K562 (cell line): ENCODE measurements at regions not wholly inside any gene's neighbourhood (a gene's known extent, or its start where the extent isn't known, plus 50 kb on each side); places are given as distances from the start of the nearest gene placed in this dataset.

Experiments used
- CEBPZ ChIP-seq: fragments of 150-350 bp; IDR thresholded peaks from 2 replicates; pipeline ENCODE4 v1.6.1; 2014; ENCODE audit warnings: low read depth, mild to moderate bottlenecking, low read length, borderline replicate concordance
- CTCF ChIP-seq, 3 experiments: IDR thresholded peaks in 2 of 3; conservative IDR thresholded peaks in 1 of 3; 2 replicates each; pipeline ENCODE4 v1.5.1; 2011 to 2012; ENCODE audit warnings: low read length in 3 of 3, mild to moderate bottlenecking in 3 of 3, control low read depth in 2 of 3, improper control_type of control experiment in 1 of 3, inconsistent platforms in 1 of 3, low read depth in 1 of 3, mixed read lengths in 1 of 3, moderate library complexity in 1 of 3; ENCODE audit not compliant: insufficient read depth in 2 of 3
- FOS ChIP-seq: IDR thresholded peaks from 3 replicates; pipeline ENCODE4 v1.6.1; 2011; ENCODE audit not compliant: insufficient read length; ENCODE audit errors: extremely low read depth
- MAX ChIP-seq: sonication (generic); formaldehyde crosslinking; IDR thresholded peaks from 2 replicates; pipeline ENCODE4 v1.9.0; 2022; ENCODE audit warnings: mild to moderate bottlenecking, missing genetic modification reagents
- MEF2D ChIP-seq: conservative IDR thresholded peaks from 2 replicates; pipeline ENCODE4 v1.6.1; 2016; ENCODE audit warnings: low read depth, missing genetic modification characterization, missing compliant biosample characterization
- MNT ChIP-seq, 2 experiments: fragments of 450-650 bp; conservative IDR thresholded peaks; 2 replicates each; pipeline ENCODE4 v1.6.1; 2017; ENCODE audit warnings: mild to moderate bottlenecking in 2 of 2, moderate library complexity in 2 of 2
- PHB2 ChIP-seq: fragments of 450-650 bp; IDR thresholded peaks from 2 replicates; pipeline ENCODE4 v1.6.1; 2017; ENCODE audit warnings: low read depth
- RNF219 ChIP-seq: fragments of 250-450 bp; sonication (Bioruptor Pico); IDR thresholded peaks from 2 replicates; pipeline ENCODE4 v1.5.0; 2022; ENCODE audit warnings: mild to moderate bottlenecking
- SRSF1 ChIP-seq: fragments of 200-400 bp; formaldehyde crosslinking; IDR thresholded peaks from 2 replicates; pipeline ENCODE4 v1.6.1; 2017; ENCODE audit warnings: mild to moderate bottlenecking, low read depth, low read length, moderate library complexity
- UBTF ChIP-seq, 2 experiments: IDR thresholded peaks; 2 replicates each; pipeline ENCODE4 v1.6.1; 2012; ENCODE audit warnings: improper control_type of control experiment in 2 of 2, low read depth in 2 of 2, low read length in 2 of 2, borderline replicate concordance in 1 of 2
- ZNF212 ChIP-seq: fragments of 450-650 bp; formaldehyde crosslinking; IDR thresholded peaks from 2 replicates; pipeline ENCODE4 v1.4.0; 2020; ENCODE audit warnings: mild to moderate bottlenecking
- ZNF263 ChIP-seq: sonication (generic); formaldehyde crosslinking; IDR thresholded peaks from 2 replicates; pipeline ENCODE4 v1.8.0; 2022; ENCODE audit warnings: mild to moderate bottlenecking, missing genetic modification reagents, borderline replicate concordance
- ZSCAN32 ChIP-seq: fragments of 450-650 bp; formaldehyde crosslinking; IDR thresholded peaks from 2 replicates; pipeline ENCODE4 v1.4.0; 2020; ENCODE audit warnings: mild to moderate bottlenecking, moderate library complexity

GRCh38 chr14:78048120-78048519 lies 122.1 kb upstream of the NRXN3 start:
- TF ChIP-seq ZNF263, result no peak
- TF ChIP-seq ZSCAN32 (CRISPR knock-in tag), result no peak
- no peak for TF ChIP-seq MEF2D (tag)
- TF ChIP-seq MAX (CRISPR knock-in tag), result no peak
- no peak for TF ChIP-seq CTCF (IDR thresholded peaks at IDR 0.05 in 2 of 3, conservative IDR thresholded peaks at IDR 0.05 in 1 of 3; ENCODE audit: insufficient read depth in 2 of 3, low read depth in 1 of 3, low read length in 3 of 3)
- TF ChIP-seq MNT (conservative IDR thresholded peaks at IDR 0.05), result no peak
- no peak for TF ChIP-seq PHB2
- no peak for TF ChIP-seq UBTF (IDR thresholded peaks at IDR 0.05; ENCODE audit: borderline replicate concordance in 1 of 2, low read depth in 2 of 2, low read length in 2 of 2)
- TF ChIP-seq SRSF1, result no peak
- no peak for TF ChIP-seq FOS
- TF ChIP-seq RNF219, result no peak
- no peak for TF ChIP-seq CEBPZ
- no peak for TF ChIP-seq ZNF212 (CRISPR knock-in tag)
